GM18511 (cell line): ENCODE measurements at regions not wholly inside any gene's neighbourhood (a gene's known extent, or its start where the extent isn't known, plus 50 kb on each side); places are given as distances from the start of the nearest gene placed in this dataset.

ENCODE experiments used
- ATAC-seq: cut with Tn5 transposase; IDR thresholded peaks from one replicate; pipeline ENCODE4 v1.9.1; 2021; ENCODE audit warnings: mild to moderate bottlenecking, moderate library complexity; ENCODE audit not compliant: unreplicated experiment

DNA sequence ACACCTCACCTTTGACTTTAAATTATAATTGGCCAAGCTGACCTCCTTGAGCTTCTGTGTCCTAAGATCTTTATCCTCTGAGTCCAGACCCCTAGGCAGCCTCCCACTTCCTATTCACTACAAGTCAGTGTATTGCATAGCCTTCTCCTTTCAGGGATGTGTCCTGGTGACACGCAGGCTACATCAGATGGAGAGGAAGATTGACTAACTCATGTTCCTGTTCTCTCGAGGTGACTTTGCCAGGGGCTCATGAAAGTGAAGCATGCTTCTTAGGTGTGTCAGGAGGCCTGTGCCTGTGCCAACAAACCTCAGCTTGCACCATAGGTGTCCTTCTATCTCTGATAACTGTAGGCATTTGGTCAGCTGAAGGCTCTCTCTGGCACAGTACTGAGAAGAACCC, 195.7 kb upstream of the HS3ST1 start:
- ATAC-seq, result no peak

DNA sequence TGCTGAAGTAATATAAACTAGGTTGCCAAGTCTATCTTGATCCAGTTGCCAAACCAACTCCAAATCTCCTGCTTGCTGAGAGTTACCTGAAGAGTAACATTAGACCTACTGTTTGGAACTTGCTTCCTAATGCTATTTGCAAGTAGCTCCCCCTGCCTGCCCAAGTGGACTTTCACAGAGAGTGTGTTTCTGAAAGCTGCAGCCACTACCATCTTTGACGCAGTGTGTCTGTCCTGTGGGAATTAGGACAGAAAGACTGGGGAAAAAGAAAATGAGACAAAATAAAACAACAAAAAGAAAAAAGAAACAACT, 195.0 kb upstream of the HS3ST1 start:
- ATAC-seq, result no peak

DNA sequence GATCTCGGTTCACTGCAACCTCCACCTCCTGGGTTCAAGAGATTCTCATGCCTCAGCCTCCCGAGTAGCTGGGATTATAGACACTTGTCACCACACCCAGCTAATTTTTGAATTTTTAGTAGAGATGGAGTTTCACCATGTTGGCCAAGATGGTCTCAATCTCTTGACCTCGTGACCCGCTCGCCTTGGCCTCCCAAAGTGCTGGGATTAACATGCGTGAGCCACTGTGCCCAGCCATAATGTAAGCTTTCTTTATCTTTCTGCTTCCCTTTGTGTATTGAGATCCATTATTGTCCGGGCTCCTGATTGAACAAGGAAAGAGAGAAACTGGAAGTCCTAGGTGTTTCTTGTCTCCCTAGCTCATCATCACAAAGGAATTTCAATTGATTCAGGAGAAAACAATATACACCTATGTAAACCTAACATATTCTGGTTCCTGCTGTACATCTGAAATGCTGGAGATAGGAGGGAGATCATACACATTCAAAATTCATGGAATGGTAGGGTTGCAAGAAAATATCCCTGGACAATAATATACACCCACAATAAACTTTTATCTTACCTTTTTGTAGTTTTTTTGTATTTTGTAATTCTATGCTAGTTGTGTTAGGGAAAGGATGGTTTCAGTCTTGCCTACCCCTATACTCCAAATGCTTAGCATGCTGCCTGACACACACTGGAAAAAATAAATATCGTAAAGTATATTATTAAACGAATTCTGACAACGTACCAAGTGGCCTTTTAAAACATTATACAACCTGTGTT, 194.4 kb upstream of the HS3ST1 start:
- no peak for ATAC-seq

DNA sequence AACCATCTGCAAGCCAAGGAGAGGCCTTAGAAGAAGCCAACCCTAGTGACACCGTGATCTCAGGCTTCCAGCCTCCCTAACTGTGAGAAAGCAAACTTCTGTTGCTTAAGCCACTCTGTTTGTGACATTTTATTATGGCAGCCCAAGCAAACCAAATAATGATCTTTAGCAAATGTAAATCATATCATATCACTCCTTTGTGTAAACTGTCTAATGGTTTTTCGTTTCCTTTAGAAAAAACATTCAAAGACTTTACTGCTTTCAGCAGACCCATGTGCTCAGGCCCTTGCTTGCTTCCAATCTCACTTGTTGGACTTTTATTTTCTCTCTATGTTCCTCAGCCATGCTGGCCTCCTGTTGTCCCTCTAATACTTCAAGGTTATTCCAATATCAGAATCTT, 192.2 kb upstream of the HS3ST1 start:
- no peak for ATAC-seq

DNA sequence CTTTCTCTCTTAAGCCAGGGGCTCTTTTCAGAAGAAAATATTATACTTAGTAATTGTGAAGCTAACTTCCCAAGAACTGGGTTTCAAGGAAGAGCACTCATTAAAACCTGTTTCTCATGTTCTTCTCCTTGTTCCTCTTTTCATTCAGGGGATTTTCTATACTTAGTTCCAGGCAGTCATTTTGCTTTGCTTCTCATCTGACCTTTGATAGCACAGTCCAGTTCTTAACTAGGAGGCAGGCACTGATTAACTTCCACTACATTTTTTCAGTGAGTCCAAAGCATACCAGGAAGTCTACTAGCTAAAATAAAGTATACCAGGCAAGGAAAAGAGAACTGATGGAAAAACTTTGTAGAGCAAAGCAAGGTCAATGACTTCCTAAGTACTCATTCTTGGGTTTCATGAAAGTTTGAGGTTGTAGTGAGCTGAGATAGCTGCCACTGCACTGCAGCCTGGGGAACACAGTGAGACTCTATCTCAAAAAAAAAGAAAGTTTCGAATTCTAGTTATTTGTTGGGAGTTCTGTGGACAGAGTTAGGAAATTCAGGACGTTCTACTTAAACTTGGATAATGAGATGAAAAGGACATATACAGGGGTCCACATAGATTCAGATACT, 190.1 kb upstream of the HS3ST1 start:
- ATAC-seq, result peak; percentile 70

DNA sequence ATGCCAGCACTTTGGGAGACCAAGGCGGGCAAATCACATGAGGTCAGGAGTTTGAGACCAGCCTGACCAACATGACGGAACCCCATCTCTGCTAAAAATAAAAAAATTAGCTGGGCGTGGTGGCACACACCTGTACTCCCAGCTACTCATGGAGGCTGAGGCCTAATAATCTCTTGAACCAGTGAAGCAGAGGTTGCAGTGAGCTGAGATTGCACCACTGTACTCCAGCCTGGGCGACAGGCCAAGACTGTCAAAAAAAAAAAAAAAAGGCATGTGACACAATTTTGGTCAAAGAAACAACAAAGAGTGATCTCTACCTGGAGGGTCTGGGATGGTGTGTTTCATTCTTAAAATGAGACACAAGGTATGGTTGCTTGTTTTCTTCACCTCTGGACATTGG, 188.2 kb upstream of the HS3ST1 start:
- no peak for ATAC-seq

DNA sequence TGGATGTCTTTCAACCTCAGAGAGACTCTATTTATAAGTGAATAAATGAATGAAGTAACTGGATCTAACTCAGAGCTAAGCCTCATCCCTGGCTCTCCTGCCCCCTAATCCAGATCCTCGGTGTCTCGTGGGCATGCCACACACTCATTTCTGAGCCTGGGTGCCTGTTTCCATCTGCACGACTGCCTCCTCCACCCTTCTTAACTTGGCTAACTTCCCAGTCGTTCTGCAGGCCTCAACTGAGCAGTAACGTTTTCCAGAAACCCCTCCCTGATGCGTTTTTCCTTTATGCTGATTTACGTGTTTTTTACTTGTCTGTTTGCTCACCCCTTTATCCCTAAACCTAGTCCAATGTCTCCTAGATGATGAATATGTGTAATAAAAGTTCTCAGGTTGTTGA, 186.9 kb upstream of the HS3ST1 start:
- ATAC-seq, result no peak

DNA sequence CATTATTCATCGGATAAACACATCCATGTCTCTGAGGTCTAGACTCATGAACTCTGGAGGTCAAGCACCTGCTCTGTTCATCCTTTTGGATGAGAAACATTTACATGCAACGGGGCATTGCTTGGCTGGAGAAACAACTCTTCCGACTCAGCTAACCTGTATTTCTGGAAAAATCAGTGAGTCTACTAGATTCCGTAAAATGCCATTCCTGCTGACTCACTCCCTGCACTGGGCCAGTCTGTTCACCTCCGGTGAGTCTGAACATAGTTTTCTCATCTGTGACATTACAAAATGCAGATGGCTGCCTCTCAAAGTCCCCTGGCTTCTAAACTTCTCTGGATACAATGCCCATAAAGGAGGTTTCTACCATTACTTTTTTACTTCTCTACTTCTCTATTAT, 185.7 kb upstream of the HS3ST1 start:
- no peak for ATAC-seq

DNA sequence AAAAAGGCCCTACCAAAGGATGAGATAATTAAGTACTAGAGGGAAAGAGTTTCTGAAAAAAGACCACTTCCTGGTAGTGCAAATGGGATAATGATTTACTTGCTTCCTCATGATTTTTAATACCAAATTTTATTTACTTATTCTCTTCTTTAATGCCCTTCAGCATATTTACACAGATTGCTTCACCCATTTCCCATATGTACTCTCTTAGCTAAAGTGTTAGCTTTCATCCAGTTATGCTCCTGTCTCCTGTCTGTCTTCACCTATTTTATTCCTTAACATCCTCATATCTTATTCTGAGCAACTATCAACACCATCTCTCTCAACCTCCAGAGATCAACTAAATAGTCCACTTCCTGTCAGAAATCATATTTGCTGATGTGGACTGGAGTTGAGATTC, 183.2 kb upstream of the HS3ST1 start:
- no peak for ATAC-seq

DNA sequence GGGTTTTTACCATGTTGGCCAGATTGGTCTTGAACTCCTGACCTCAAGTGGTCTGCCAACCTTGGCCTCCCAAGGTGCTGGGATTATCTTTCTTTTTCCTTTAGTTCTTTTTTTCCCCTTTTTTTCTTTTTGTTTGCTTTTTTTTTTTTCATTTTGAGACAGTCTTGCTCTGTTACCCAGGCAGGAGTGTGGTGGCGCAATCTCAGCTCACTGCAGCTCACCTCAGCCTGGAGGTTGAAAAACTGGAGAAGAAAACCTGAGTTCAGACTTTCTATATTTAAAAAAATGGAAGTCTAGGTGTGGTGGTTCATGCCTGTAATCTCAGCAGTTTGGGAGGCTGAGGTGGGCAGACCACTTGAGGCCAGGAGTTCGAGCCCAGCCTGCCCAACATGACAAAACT, 181.1 kb upstream of the HS3ST1 start:
- no peak for ATAC-seq

DNA sequence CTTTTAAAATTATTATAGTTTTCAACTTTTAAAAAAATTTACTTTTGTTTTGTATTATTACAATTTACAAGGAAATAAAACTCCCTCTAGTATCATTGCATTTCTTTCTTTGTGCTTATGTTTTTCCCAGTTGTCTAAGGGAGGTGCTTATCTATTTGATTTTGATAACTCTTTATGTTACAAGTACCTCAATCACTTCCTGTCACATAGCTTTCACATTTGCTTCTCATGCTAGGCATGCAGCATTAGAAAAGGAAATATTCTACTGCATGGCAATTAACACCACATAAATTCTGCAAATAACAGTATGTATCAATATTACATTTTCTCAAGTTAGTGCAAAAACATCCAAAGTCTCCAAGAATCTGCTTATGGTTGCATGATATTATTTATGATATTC, 180.3 kb upstream of the HS3ST1 start:
- ATAC-seq, result no peak

DNA sequence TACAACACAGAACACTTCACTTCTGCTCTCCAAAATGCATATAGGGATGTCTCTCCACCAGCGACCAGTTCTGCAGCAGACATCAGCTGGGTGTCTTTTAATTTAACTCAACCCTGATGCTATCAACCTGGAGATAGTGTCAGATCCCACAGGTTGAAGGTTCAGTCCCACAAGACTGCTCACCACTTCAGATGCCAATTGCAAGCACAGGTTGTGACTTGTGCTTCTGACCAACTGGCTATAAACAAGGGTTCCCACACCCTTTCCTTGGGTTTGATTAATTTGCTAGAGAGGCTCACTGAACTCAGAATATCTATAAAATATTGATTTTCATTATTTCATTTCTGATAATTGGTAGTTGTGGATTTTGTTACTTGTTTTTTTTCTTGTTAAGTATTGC, 177.4 kb upstream of the HS3ST1 start:
- no peak for ATAC-seq

DNA sequence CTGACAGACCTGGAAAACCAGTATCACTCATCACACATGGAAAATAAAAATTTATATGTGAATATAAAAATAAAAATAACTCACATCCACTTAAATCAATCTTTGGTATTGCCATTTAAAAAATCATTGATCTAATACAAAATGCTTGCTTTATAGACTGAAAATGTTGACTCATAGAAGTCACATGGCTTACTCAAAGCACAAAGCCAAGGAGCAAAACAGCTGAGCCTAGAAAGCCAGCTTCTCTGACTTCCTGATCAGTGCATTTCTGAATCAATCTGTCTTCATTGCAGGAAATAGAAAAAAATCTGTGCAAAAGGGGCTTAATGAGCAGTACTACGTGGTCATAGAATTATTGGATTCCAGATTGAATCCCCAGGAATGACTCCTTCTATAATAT, 176.9 kb upstream of the HS3ST1 start:
- ATAC-seq, result no peak

DNA sequence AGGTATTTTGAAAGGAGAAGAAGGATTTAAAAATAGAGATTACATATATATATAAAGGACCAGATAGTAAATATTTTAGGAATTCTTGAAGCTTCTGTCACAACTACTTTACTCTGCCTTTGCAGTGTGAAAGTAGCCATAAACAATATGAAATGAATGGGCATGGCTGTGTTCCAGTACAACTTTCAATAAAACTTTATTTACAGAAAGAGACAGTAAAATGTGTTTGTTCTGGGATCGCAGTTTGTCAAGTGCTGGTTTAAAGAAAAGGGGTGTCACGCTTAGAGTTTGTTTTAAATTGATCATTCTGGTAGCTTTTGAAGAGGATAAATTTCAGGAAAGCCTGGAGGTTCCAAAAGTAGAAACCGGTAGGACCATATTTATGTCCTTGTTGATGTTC, 176.1 kb upstream of the HS3ST1 start:
- ATAC-seq, result no peak

DNA sequence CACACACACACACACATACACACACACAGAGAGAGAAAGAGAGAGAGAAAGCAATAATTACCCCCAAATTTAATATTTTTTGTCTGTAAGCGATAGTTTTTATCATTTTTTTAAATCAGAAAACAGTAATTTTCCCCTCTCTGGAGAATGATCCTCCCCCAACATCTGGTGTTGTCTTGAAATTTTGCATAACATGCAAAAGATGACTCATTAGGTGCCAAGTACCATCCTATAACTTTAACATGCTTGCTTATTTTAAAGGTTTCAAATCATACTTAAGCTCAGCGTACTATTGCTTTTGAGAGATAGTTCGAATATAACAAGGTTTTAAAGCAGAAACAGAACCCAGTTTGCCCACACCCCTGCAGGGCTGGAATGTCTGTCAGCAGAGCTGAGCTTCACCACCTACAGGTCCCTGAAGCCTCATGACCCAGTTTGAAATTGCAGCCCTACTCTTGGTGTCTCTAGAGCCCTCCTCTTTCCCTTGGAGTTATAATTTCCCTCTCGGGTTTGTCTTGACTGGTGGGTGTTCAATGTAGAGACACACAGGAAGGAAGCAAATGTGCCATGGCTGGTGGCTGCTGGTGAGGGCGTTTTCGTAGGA, 175.0 kb upstream of the HS3ST1 start:
- no peak for ATAC-seq

DNA sequence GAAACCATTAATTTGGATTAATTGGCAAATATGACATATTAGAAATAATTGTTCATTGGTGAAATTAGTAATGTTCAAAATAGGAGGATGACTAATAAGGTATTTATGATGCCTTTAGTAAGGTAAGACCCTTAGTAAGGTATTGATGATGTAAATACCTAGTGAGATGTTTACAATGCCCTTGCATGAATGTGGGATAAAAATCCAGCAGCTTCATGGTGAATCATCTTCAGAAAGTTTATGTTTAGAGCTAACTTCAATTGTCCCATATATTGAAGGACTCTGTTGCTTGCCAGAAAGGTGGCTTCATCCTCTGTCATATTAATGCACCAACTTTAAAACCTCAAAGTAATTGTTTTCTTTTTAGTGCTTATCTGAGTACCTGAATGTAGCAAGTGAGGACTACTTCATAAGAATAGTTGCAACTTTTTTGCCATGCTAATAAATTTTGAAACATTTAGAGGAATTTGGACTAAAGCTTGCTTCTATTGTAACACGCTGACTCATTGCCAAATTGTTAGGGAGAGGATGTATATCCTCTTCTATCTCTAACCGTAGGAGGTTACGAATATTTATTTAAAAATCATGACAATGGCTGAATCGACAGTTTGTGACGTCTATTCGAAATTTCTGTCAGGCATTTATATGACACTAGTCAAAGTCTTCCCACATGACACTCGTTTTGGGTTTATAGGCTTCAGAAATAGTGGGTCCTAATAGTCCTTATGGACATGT, 174.1 kb upstream of the HS3ST1 start:
- no peak for ATAC-seq

DNA sequence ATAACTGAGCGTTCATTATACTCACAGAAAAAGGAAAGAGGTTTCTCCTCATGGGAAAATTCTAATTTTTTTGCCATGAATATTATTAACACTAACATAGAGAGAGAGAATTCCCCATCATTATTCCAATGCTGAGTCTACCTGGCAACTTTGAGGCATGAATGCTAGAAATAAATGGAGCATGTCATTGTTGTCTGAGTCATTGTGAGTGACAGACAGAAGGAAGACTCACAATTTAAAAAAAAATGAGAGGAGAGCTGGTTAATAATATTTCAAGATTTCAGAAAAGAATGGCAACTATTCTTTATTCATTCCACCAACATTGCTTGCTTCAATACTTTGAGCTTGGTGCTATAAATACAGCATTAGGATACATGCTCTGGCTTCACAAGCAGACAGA, 170.4 kb upstream of the HS3ST1 start:
- no peak for ATAC-seq

DNA sequence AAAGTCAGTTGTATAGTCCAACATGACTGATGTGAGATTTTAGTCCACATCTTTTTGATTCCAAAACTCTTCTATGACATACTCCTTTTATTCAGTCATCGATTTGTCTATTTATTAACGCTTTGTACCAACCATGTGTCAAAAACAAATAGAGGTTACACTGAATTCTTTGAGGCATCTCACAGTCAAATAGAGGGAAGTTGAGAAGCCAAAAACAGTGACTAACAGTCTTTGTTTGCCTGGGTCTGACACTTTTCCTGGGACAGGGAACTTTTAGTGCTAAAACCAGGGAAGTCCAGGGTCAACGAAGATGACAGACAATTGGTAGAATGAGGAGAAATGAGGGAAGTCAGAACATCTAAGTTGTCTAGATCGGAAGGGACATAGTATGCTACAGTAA, 169.9 kb upstream of the HS3ST1 start:
- no peak for ATAC-seq

DNA sequence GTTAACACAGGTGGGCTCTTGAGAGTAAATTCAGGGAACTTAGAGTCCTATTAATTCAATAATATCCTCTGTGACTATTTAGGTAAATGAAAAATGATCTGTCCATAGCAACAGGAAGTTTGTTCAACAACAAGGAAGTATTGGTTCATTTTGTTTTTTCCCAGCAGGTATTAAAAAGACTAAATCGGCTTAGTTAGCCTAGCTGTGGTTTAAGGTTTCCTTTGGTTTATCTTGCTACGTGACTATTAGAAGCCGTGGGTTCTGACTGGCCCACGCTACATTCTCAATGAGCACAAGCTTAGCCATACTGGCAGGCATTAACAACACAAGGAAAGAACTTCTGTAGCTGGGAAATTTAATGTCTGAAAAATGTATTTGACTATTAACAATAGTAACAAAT, 168.8 kb upstream of the HS3ST1 start:
- no peak for ATAC-seq

DNA sequence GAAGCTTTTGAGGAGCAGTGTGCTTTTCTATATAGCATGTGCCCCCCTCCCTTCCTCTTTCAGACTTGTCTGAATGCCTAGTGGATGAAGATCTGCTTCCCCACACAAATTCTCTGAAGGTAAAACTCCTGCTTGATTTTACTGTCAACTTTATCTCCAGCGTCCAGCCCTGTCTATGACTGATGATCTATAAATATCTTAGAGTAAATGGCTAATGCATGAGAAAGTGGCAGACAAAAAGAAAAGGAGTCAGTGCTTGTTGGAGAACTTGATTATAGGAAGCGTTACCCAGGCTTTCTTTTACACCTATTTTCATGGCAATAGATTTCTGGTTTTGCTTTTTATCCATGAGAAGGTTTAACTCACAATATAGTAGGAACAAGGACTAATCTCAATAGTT, 168.3 kb upstream of the HS3ST1 start:
- ATAC-seq, result no peak

DNA sequence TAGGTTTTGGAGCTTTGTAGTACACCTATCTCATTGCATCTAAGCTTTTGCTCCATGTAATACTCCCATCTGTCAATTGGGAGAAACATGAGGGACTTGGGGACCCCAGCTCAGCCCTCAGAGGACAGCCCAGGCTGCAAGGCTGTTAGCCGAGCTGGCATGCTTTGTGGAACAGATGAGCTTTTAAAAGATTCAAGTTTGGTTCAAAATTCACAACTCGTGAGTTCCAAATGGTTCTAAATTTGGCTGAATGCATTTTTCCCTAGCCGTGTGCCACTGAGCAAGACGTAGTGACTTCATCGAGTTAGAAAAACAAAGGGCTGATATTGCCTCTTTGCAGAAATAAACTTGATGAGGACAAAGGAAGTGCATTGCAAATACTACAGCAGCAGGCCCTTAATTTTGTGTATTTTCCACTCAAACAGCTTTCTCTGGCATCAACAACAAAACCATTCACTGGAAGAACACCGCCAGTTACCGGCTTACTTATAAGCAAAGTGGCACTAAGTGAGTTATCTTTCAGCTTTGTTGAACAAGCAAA, 165.0 kb upstream of the HS3ST1 start:
- ATAC-seq, result no peak

DNA sequence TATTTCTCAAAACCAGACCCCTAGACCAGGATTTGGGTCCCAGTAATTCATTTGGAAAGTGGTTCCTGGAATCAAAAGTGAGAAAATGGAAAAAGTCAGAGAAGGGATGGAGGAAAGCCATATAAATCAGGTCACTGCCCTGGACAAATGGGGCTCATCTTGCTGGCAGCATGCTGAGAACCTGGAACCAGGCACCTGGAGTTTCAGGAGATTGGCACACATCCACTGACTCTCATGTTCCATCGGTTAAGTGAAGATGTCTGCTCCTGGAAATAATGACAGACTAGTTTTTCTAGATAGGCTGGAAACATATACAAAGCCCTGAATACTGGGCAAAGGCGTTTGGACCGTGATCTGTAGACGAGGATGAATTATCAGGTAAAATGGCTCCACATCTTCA, 163.6 kb upstream of the HS3ST1 start:
- ATAC-seq, result no peak
